ENCODE measurements at regions not wholly inside any gene's neighbourhood (a gene's known extent, or its start where the extent isn't known, plus 50 kb on each side); places are given as distances from the start of the nearest gene placed in this dataset.

GRCh38 chr6:15775741-15776140, 112.9 kb upstream of the DTNBP1 start:
- WGBS (ENCODE audit: insufficient coverage, low coverage, low lambda C conversion rate, missing lambda C conversion rate), result 71% methylated on average over 5 of the region's 5 CpGs
- TF ChIP-seq, protein P1, sequence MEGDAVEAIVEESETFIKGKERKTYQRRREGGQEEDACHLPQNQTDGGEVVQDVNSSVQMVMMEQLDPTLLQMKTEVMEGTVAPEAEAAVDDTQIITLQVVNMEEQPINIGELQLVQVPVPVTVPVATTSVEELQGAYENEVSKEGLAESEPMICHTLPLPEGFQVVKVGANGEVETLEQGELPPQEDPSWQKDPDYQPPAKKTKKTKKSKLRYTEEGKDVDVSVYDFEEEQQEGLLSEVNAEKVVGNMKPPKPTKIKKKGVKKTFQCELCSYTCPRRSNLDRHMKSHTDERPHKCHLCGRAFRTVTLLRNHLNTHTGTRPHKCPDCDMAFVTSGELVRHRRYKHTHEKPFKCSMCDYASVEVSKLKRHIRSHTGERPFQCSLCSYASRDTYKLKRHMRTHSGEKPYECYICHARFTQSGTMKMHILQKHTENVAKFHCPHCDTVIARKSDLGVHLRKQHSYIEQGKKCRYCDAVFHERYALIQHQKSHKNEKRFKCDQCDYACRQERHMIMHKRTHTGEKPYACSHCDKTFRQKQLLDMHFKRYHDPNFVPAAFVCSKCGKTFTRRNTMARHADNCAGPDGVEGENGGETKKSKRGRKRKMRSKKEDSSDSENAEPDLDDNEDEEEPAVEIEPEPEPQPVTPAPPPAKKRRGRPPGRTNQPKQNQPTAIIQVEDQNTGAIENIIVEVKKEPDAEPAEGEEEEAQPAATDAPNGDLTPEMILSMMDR (IDR thresholded peaks at IDR 0.05), result no peak
- no peak for TF ChIP-seq POLR2A (IDR thresholded peaks at IDR 0.05)
- no peaks in the 10 kb centered on the region for H3K27me3 ChIP-seq

DNA sequence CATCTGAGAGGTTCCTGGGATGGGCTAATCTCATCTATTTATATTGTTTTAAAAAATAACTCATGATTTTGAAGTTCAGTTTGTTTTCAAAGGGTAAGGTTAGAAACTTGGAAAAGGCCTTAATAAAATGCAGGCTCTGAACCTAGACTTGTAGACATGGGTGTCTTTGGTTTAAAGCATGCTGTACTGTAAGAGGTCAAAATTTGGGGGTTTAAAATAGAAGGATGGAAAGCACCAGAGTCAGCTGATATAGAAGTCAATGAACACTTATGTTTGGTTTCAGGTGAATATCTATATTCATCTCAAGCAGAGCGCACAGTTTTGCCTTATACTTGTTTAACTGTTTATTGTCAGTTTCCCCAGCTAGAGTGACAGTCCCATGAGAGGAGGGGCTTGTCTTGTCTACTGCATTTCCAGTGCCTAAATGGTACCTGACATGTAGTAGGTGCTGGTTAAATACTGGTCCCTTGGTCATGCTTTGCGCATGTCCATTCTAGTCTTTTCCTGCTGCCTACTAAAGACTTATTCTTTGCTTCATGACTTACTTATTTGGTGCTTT, 112.3 kb upstream of the DTNBP1 start:
- H3K9me3 ChIP-seq, result no peaks in the 10 kb centered on the region
- intact Hi-C loops (cut with DNase I), result no loop called here
- no peaks in the 10 kb centered on the region for H3K27me3 ChIP-seq
- H3K27ac ChIP-seq, result no peak overlapping the region
- DNase-seq, result no peak
- no peaks in the 10 kb centered on the region for H3K4me1 ChIP-seq
- no peaks in the 10 kb centered on the region for H3K36me3 ChIP-seq
- TF ChIP-seq POLR2A (IDR thresholded peaks at IDR 0.05), result no peak
- no peak for ATAC-seq
- H3K4me3 ChIP-seq, result no peak overlapping the region
- WGBS (ENCODE audit: insufficient coverage, low coverage, low lambda C conversion rate, missing lambda C conversion rate), result 100% methylated on average over 2 of the region's 2 CpGs

More at GRCh38 chr6:15775741-15776140, 112.9 kb upstream of the DTNBP1 start:
- no peaks in the 10 kb centered on the region for H3K4me1 ChIP-seq
- H3K36me3 ChIP-seq, result no peaks in the 10 kb centered on the region
- DNase-seq (no peak), ATAC-seq (no peak)
- H3K4me3 ChIP-seq, result no peak overlapping the region
- H3K27ac ChIP-seq, result no peak overlapping the region
- intact Hi-C loops (cut with DNase I), result no loop called here
- H3K9me3 ChIP-seq, result no peaks in the 10 kb centered on the region

GRCh38 chr6:15773806-15774410, 111.1 kb upstream of the DTNBP1 start:
- H3K27ac ChIP-seq, result no peak overlapping the region
- H3K27me3 ChIP-seq, result no peaks in the 10 kb centered on the region
- H3K4me1 ChIP-seq, result no peaks in the 10 kb centered on the region
- H3K9me3 ChIP-seq, result no peaks in the 10 kb centered on the region
- peak in 1 of 4 donors; percentile 22 for ATAC-seq
- H3K36me3 ChIP-seq, result no peaks in the 10 kb centered on the region
- 83% methylated on average over 3 of the region's 3 CpGs for WGBS (ENCODE audit: insufficient coverage, low coverage, low lambda C conversion rate, missing lambda C conversion rate)
- no peak overlapping the region for H3K4me3 ChIP-seq
- intact Hi-C loops (cut with DNase I), result no loop called here
- DNase-seq, result no peak
- no peak for TF ChIP-seq POLR2A (IDR thresholded peaks at IDR 0.05)
- TF ChIP-seq, protein P1 (IDR thresholded peaks at IDR 0.05), result no peak

DNA sequence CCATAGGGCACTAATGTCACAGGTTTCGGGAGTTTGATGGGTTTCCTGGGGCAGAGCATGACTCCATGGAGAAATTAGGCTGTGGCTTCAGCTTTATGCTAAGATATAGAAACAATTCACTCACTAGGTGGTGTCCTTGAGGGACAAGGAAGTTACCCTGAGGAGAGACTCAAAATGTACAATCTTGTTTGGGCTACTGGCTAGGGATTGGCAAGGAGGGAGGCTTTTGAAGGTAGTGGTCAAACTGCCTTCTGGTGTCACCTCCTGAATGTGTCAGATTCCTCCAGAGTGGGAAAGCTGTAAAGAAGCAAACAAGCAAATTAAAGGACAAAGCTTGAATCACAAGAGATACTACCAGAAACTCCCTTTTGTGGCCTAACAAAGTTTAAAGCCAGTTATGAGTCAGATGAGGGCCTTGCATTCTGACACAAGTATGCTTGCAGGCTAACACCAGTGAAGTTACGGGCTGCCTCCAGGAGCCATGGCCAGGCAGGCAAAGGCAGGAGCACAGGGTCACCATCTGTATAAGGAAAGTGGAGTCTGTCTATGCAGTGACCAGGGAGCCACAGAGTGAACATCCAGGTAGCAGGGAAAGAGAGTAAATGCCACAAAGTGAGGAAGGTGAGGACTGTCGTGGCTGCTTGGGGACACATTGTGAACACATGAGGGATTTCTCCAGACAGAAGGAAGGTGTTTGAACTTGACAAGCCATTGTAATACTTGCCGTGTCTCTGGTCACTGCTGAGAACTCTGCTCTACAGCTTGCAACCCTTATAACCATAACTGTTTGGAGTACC, 107.7 kb upstream of the DTNBP1 start:
- WGBS (ENCODE audit: insufficient coverage, low coverage, low lambda C conversion rate, missing lambda C conversion rate), result 86% methylated on average over 3 of the region's 4 CpGs
- ATAC-seq (no peak), DNase-seq (no peak)
- Histone ChIP-seq H3K27me3 (no peaks in the 10 kb centered on the region), H3K9me3 (no peaks in the 10 kb centered on the region), H3K36me3 (no peaks in the 10 kb centered on the region), H3K4me3 (no peak overlapping the region), H3K4me1 (no peaks in the 10 kb centered on the region), H3K27ac (no peak overlapping the region)
- no peak for TF ChIP-seq POLR2A (IDR thresholded peaks at IDR 0.05)
- intact Hi-C loops (cut with DNase I), result no loop called here

DNA sequence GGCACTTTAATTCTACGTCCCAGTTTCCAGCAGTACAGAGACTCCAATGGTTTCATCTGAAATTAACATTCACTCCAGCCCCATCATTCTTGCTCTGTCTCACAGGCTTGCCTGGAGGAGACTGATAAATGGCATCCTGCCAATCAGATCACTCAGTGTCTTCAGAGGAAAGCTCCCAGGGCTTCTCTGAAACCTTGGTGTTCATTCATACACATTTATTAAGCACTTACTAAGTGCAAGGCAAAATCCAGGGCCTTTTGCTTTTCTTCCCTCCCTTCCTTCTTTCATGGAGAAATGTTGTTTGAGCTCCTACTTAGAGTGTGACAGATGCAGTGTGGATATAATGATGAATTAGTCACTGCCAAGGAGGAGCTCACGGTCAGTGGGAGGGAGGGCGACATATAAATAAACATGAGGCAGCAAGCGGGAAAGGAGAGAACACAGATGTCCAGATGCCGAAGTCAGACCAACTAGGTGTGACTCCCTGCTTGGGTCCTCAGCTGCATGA, 106.7 kb upstream of the DTNBP1 start:
- no peak for TF ChIP-seq POLR2A (IDR thresholded peaks at IDR 0.05)
- TF ChIP-seq, protein P1 (IDR thresholded peaks at IDR 0.05), result no peak
- intact Hi-C loops (cut with DNase I), result no loop called here
- ATAC-seq (no peak), DNase-seq (no peak)
- H3K36me3 ChIP-seq, result no peaks in the 10 kb centered on the region
- H3K27ac ChIP-seq, result no peak overlapping the region
- peaks cover 0 to 4% (median 0%) of the 10 kb centered on the region in 4 donors for H3K4me1 ChIP-seq
- no peak overlapping the region for H3K4me3 ChIP-seq
- 82% methylated on average over 5 of the region's 5 CpGs for WGBS (ENCODE audit: insufficient coverage, low coverage, low lambda C conversion rate, missing lambda C conversion rate)
- H3K9me3 ChIP-seq, result no peaks in the 10 kb centered on the region
- H3K27me3 ChIP-seq, result no peaks in the 10 kb centered on the region

Data from right lobe of liver (tissue), 6 donors.